Activated T-cell treated with anti-CD3 and anti-CD28 coated beads for 4 hours (primary cell): ENCODE measurements at regions not wholly inside any gene's neighbourhood (a gene's known extent, or its start where the extent isn't known, plus 50 kb on each side); places are given as distances from the start of the nearest gene placed in this dataset.

ENCODE experiments used
- DNase-seq: peaks from one replicate; pipeline ENCODE4 v3.0.0-alpha.2; 2020

DNA sequence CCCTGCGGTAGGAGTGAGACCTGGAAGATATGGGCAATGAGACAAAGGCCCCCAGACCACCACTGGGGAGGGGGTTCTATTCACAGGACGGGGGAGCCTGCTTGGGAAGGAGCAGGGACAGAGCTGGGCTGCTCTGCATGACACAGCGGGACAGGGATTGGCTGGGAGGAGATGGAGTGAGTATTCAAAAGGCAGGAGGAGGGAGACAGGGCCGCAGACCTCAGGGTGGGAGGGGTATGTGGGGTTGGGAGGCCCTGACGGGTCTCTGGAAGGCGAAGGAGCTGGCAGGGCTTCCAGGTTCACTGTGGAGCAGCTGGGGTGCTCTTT, 60.8 kb upstream of the RPS6KA2 start:
- DNase-seq: no peak

DNA sequence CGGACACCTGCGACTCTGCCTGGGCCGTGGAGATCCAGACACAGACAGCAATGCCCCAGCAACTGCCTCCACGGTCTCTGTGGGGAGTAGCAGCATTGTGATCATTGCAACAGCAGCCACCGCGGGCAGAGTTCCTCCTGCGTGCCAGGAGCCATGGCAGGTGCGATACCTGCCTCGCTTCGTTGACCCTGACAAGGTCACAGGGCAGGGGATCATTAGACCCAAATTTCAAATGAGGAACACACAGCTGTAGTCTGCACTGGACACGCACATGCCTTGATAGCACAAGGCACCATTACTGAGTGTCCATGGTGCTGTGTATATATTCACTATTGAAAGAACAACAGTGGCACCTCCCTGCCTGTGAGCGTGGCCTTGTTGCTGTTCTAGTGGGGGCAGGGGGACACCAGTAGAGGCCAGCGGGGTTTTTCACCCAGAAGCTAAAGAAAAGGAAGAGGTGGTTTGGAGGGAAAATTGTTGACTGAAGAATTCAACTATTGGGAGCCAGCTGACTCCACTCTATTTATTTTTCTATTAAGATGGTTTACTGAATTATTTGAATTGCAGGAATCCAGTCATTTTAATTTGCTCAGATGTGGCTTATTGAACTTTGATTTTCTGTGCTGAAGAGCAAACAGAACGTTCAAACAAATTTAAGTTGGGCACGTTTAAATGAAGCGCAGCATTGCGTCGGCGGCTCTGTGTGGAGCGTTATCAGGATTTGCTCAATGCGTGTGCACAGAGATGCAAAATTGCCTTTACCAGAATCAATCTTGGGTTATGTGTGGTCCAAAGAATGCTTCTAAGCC, 60.2 kb upstream of the RPS6KA2 start:
- DNase-seq: no peak

DNA sequence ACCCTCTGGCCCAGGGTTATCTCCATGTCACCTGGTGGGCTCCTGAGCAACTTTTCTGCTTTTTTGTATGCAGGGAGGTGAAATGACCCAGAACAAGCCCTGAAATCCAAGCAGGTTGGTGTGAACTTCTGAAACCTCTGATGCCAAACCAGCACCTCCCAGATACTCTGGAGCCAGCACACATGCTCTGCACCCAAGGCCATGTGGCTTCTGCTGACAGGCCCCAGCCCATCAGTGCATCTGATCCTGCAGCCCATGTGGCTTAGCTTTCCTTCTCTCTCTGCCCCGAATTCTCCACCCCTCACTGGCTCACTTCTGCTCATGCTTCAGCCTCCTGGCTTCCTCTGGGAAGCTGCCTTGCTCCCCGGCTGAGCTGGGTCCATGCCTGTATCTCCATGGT, 59.3 kb upstream of the RPS6KA2 start:
- no peak for DNase-seq

DNA sequence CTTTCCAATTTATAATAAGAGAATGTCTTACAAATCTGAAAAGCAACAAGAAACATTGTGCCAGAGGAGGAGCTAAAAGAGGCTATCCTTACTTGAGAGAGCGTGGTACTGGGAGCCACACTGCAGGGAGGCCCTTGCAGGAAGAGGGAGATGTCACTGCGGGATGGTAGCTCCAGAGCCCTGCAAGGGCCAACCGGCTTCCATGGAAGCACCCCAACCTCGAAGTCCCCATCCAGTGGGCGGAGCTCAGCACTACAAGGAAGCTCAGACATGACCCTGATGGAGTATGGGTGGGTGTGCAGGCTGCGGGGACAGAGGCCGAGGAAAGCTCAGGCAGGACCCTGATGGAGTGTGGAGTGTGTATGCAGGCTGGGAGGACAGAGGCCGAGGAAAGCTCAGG, 57.8 kb upstream of the RPS6KA2 start:
- no peak for DNase-seq

GRCh38 chr6:166684170-166684569, 57.1 kb upstream of the RPS6KA2 start:
- no peak for DNase-seq

- no peak for DNase-seq
Measured at GRCh38 chr6:166683477-166683876, 56.4 kb upstream of the RPS6KA2 start.

- DNase-seq: no peak
Measured at GRCh38 chr6:166679566-166679965, 52.5 kb upstream of the RPS6KA2 start.

- DNase-seq: no peak
Measured at GRCh38 chr6:166678426-166678825, 51.4 kb upstream of the RPS6KA2 start.

DNA sequence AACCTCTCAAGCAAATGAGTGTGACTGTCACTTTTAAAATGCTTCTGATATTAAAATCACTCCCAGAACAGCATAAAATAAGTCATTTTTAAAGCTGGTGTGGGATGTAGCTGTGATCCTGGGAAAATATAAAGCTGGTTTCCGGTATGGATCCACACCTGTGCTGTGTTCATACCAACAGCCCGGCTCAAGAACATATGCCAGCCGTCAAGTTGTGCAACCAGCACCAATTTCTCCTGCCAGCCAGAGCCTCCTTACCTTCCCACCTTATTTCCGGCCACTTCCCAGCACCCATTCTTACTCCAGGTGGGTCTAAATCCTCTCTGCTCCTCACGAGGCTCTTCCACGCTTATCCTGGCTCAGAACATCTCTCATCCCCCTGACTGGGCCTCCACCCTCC, 50.9 kb upstream of the RPS6KA2 start:
- no peak for DNase-seq
